GM12891 (cell line): ENCODE measurements at regions not wholly inside any gene's neighbourhood (a gene's known extent, or its start where the extent isn't known, plus 50 kb on each side); places are given as distances from the start of the nearest gene placed in this dataset.

Experiments used
- DNase-seq: peaks from one replicate; pipeline ENCODE4 v3.0.0; 2011; ENCODE audit warnings: low spot score; ENCODE audit not compliant: insufficient read length
- FAIRE-seq: peaks from 2 replicates; lab custom pipeline; 2011; peaks lifted over from hg19 to GRCh38; lab: Jason Lieb, UNC
- PAX5 ChIP-seq: IDR thresholded peaks from 2 replicates; pipeline ENCODE4 v1.6.1; 2011; ENCODE audit warnings: low read length, moderate library complexity, mild to moderate bottlenecking; ENCODE audit not compliant: insufficient read depth, severe bottlenecking
- POLR2A ChIP-seq: IDR thresholded peaks from 2 replicates; pipeline ENCODE4 v1.6.1; 2011; ENCODE audit warnings: low read depth, low read length, control low read depth
- POLR2AphosphoS5 ChIP-seq: IDR thresholded peaks from 2 replicates; pipeline ENCODE4 v1.6.1; 2011; ENCODE audit warnings: low read depth, low read length, control low read depth
- POU2F2 ChIP-seq: IDR thresholded peaks from 2 replicates; pipeline ENCODE4 v1.6.1; 2011; ENCODE audit warnings: low read depth, mild to moderate bottlenecking, control low read depth, low read length, moderate library complexity
- SPI1 ChIP-seq: IDR thresholded peaks from 2 replicates; pipeline ENCODE4 v1.6.1; 2011; ENCODE audit warnings: low read depth, low read length, control low read depth
- TAF1 ChIP-seq: IDR thresholded peaks from 2 replicates; pipeline ENCODE4 v1.6.1; 2011; ENCODE audit warnings: low read depth, low read length, control low read depth

DNA sequence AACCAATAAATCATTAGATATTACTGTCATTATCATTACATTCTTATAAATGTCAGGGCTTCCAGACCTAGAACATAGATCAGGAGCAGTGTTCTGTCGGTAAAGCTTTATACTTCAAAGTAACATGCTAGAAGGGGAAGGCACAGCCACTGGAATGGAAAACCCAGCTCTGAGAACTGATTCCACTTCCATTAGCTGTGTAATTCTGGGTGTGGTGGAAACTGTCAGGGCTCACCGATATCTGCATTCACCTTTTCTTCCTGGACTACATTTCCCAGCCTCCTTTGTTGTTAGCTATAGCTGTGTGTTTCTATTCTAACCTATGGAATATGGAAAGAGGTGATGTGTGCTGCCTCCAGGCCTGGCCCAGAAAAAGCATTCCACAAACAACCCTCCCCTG is 585.8 kb downstream of the BUD13 start:
- FAIRE-seq (no peak), DNase-seq (no peak)
- TF ChIP-seq SPI1 (no peak), POLR2AphosphoS5 (no peak), POU2F2 (no peak), POLR2A (no peak), PAX5 (no peak), TAF1 (no peak)

DNA sequence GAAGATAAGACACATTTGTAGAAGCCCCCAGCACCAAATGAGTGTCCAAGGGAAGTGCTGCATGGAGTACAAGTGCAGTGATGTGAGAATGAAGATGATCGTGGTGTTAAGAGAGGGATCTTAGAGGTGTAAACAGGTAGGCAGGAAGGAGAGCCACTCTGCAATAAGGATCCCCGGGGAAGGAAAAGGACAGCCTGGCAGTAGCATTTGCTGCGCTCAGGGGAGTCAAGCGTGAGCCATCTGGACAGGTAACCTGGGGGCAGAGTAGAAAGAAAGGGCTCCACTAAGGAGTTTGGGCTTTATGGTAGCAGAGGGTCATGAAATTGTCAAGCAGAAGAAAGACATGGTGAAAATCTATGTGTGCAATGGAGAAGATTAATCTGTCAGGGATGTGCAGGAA is 587.2 kb downstream of the BUD13 start:
- TF ChIP-seq POU2F2: no peak
- no peak for TF ChIP-seq POLR2A
- no peak for TF ChIP-seq POLR2AphosphoS5
- no peak for TF ChIP-seq SPI1
- no peak for TF ChIP-seq TAF1
- no peak for TF ChIP-seq PAX5
- FAIRE-seq (no peak), DNase-seq (no peak)

DNA sequence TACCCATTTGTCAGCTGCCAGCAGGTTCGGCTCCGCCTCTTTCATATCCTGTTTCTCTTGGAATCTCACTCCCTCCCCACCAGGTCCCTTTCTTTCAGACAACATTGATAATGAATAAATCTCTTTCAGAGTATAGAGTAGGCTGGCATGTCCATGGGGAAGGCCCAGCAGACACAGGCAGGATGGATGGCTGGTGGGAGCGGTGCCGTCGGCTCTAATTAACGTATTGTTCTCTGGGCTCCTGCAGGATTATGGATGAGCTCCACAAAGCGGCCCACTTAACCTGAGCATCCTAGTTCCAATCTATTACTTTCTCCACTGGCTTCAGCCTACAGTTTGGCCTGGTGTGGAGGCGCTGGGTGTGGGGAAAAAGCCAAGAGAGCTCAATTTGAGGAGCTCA is 588.0 kb downstream of the BUD13 start:
- FAIRE-seq (no peak), DNase-seq (no peak)
- TF ChIP-seq SPI1: no peak

DNA sequence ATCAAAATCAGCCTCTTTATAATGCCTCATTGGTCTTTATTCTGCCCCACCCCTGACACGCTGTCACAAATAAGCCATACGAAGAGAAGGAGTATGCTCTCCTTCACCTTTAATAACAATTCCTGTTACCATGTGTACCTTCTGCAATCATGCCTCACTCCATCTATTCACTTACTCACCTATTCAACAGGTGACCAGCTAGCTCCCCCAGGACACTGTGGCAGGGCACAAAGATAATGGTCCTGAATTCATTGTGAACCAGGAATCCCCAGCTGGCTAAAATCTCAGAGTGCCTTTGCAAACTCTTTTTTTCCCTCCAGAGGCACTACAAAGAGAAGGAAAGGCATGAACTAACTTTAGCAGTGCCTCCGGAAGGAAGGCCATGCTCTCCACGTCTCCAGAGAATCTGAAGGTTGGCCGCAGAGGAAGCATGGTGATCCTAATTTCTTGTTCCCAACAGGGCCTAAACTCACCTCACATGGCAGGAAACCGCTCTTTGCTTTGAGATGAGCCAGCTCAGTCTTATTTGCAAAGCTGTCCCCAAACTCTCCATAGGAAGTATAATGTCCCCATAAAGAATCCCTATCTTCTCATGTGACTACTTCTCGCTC is 590.3 kb downstream of the BUD13 start:
- no peak for TF ChIP-seq SPI1
- no peak for TF ChIP-seq POLR2AphosphoS5
- no peak for TF ChIP-seq TAF1
- no peak for TF ChIP-seq POU2F2
- TF ChIP-seq PAX5: no peak
- TF ChIP-seq POLR2A: no peak
- FAIRE-seq (no peak), DNase-seq (no peak)

DNA sequence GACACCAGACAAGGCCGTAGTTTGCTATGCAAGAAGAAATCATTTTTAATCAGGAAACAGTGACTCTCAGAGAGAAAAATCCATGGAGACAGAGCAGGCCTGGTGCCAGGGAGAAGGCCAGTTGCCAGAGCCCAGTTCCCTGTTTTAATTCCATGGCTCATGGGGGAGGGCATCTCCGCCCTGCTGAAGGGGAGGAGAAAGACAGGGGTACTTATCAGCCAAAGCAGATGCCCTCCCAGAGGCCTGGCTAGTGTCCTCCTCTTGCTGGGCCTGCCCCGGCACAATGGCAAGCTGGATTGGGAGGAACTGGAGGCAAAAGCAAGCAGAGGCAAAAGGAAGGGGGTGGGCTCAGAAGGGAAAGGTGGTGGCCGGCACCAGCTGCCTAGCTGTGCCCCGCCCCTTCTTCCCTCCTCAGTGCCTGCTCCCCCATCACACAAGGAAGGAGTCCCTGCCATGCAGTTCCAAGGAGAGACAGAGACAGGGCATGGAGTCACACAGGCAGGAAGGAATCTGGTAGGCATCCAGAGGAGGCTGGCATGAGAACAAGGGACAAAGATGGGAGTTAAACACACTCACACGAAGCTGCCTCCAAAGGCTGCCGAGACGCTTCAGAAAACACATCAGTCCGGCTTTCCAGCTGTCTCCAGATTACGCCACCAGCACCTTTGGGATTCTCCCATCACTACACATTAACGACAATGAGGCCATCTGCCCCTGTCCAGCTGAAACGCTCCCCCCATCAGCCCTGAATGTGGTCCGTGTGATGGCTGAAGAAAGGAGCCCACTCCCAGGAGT is 591.8 kb downstream of the BUD13 start:
- DNase-seq (no peak), FAIRE-seq (no peak)
- TF ChIP-seq PAX5 (no peak), TAF1 (no peak), SPI1 (no peak), POLR2A (no peak), POLR2AphosphoS5 (no peak), POU2F2 (no peak)

DNA sequence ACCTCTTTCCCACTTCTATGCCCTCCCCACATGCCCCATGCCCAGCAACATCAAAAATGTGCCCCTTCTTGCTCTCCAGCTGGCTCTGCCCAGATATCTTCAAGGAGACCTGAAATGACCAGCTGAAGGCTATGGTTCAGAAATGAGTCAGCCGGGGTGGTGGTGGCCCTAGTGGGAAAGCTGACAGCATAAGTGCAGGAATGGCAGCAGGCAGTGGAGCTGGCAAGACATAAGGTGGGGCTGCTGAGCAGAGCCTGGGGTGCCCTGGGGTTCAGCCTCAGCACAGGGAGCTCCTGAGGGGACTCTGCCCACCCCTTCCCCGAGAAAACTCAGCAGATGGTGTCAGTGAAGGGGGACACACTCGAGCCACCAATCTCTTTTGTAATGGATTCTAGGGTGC is 593.4 kb downstream of the BUD13 start:
- TF ChIP-seq POLR2A (no peak), PAX5 (no peak), POU2F2 (no peak), POLR2AphosphoS5 (no peak), SPI1 (no peak), TAF1 (no peak)
- FAIRE-seq (no peak), DNase-seq (no peak)

DNA sequence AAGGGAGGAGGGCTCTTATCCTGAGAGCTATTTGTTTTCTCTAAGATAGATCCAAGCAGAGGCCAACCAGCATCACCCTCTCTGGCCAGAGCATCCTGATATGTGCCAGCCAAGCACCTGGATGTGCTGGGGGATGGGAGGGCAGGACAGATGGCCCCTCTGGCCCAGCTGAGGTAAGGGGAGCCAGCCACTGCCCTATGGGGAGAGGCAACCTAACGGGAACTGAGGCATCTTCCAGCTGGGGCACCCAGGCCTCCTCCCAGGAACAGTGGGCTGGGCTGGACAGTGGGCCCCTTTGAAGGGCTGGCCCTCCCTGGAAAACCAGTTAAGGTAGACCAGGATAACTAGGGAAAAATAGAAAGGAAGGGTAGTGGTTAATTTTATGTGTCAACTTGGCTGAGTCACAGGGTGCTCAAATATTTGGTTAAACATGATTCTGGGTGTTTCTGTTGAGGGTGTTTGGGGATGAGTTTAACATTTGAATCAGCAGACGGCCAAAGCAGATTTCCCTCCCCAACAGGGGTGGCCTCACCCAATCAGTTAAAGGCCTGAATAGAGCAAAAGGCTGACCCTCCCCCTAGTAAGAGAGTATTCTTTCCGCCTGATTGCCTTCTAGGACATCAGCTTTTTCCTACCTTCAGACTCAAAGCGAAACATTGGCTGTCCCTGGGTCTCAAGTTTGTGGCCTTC is 595.1 kb downstream of the BUD13 start:
- no peak for FAIRE-seq
- TF ChIP-seq SPI1 (no peak), POU2F2 (no peak), TAF1 (no peak), POLR2A (no peak), POLR2AphosphoS5 (no peak), PAX5 (no peak)

DNA sequence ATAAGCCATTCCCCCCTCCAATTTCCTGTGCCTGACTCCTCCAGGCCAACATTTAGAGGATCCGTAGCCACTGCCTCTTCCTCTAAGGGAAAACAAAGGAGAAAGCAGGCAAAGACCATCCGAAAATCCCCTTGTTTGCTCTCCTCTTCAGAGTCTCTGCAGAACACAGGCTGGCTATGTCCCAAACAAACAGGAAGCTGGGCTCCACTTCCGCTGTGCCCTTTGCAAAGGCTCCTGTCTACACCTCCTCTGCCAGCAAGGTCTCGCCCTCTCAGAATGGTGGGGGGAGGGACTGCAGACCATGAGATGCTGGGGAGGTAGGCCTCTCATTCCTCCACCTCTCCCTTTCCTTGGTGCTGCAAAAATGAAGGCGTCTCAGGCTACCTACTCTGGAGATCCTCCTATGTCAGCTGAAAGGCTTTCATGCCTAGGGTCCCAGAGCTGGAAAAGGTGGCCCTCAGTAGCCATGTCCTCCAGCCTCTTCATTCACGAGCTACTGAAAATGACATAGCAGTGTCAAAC is 596.2 kb downstream of the BUD13 start:
- TF ChIP-seq SPI1 (no peak), TAF1 (no peak), POLR2AphosphoS5 (no peak), PAX5 (no peak), POU2F2 (no peak), POLR2A (no peak)

More for the DNA sequence above, 595.1 kb downstream of the BUD13 start:
- DNase-seq: no peak

DNA sequence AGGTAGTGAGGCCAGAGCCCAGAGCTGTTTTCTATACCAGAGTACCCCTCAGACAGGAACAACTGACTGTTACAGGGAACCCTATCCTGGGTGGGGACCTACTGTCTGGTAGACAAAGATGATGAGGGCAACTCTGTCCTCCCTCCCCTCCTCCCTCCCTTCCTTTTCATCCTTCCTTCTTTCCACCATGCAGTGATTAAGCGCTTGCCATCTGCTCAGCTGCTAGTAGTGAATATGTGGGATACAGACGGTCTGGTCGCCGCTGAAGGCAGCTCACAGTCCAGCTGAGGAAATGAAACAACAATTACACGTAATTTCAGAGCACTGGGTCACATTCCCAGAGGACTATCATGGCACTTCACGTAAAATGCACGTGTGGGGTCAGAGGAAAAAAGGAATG is 597.1 kb downstream of the BUD13 start:
- FAIRE-seq: no peak

More for the DNA sequence above, 596.2 kb downstream of the BUD13 start:
- DNase-seq (no peak), FAIRE-seq (no peak)

More for the DNA sequence above, 597.1 kb downstream of the BUD13 start:
- DNase-seq: no peak
- TF ChIP-seq TAF1: no peak
- TF ChIP-seq POLR2AphosphoS5: no peak
- no peak for TF ChIP-seq SPI1
